Keratinocyte (primary cell): ENCODE measurements at regions not wholly inside any gene's neighbourhood (a gene's known extent, or its start where the extent isn't known, plus 50 kb on each side); places are given as distances from the start of the nearest gene placed in this dataset.

ENCODE experiments used
- EZH2 ChIP-seq: IDR thresholded peaks from one replicate; pipeline ENCODE4 v1.6.1; 2012; ENCODE audit warnings: inconsistent platforms, mild to moderate bottlenecking, low read length, moderate library complexity
- TF ChIP-seq, protein P1 (sequence below), 3 experiments: IDR thresholded peaks in 1 of 3; conservative IDR thresholded peaks in 1 of 3; optimal IDR thresholded peaks in 1 of 3; 2 replicates in 2 of 3; 3 replicates in 1 of 3; pipeline versions ENCODE3 to v1.5.1; 2011; ENCODE audit warnings: low read length in 3 of 3, mild to moderate bottlenecking in 3 of 3, moderate library complexity in 2 of 3, control low read depth in 1 of 3, inconsistent platforms in 1 of 3; ENCODE audit not compliant: insufficient read depth in 2 of 3; ENCODE audit errors: extremely low read depth in 1 of 3

DNA sequence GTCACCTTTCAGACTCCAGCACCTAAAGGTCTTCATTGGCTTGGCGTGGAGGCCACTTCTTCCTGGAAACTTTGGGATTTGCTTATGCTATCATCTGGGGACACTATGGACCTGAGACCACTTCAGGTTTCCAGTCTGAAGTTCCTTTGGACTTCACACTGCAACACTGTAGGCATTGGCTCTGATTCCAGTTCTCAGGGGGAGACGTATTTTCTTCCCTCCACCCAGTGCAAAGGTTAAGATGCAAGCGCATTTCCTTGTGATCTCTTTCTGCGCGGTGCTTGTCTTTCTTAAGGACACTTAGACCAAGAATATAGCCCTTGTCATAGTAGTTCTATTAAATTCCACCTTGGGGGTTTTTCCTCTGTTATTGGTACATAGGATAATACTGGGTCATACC is 299.8 kb downstream of the TSHZ3 start:
- TF ChIP-seq, protein P1, sequence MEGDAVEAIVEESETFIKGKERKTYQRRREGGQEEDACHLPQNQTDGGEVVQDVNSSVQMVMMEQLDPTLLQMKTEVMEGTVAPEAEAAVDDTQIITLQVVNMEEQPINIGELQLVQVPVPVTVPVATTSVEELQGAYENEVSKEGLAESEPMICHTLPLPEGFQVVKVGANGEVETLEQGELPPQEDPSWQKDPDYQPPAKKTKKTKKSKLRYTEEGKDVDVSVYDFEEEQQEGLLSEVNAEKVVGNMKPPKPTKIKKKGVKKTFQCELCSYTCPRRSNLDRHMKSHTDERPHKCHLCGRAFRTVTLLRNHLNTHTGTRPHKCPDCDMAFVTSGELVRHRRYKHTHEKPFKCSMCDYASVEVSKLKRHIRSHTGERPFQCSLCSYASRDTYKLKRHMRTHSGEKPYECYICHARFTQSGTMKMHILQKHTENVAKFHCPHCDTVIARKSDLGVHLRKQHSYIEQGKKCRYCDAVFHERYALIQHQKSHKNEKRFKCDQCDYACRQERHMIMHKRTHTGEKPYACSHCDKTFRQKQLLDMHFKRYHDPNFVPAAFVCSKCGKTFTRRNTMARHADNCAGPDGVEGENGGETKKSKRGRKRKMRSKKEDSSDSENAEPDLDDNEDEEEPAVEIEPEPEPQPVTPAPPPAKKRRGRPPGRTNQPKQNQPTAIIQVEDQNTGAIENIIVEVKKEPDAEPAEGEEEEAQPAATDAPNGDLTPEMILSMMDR (optimal IDR thresholded peaks at IDR 0.05 in 1 of 3, IDR thresholded peaks at IDR 0.05 in 1 of 3, conservative IDR thresholded peaks at IDR 0.05 in 1 of 3; ENCODE audit: extremely low read depth in 1 of 3, insufficient read depth in 2 of 3, low read length in 3 of 3) = no peak
- TF ChIP-seq EZH2 = no peak
